ENCODE measurements at regions not wholly inside any gene's neighbourhood (a gene's known extent, or its start where the extent isn't known, plus 50 kb on each side); places are given as distances from the start of the nearest gene placed in this dataset.

- no peak for TF ChIP-seq ATF2 (IDR thresholded peaks at IDR 0.05; ENCODE audit: low read length)
- TF ChIP-seq CBX8 (IDR thresholded peaks at IDR 0.05; ENCODE audit: borderline replicate concordance, low read depth, low read length), result no peak
These were observed 254.6 kb downstream of the OTUD1 start (continued) for GRCh38 chr10:23693501-23693901.
